GM18507 (cell line): ENCODE measurements at regions not wholly inside any gene's neighbourhood (a gene's known extent, or its start where the extent isn't known, plus 50 kb on each side); places are given as distances from the start of the nearest gene placed in this dataset.
"Not testable (repeated sequence)": the region's sequence is repeated elsewhere in the genome, so short reads cannot be mapped to it uniquely, and the experiment has no call there.

ENCODE experiments used
- DNase-seq: peaks from one replicate; pipeline ENCODE4 v3.0.0; 2011; ENCODE audit warnings: low read depth; ENCODE audit not compliant: insufficient read length; ENCODE audit errors: extremely low spot score
- FAIRE-seq: peaks from 2 replicates; lab custom pipeline; 2011; peaks lifted over from hg19 to GRCh38; lab: Jason Lieb, UNC

DNA sequence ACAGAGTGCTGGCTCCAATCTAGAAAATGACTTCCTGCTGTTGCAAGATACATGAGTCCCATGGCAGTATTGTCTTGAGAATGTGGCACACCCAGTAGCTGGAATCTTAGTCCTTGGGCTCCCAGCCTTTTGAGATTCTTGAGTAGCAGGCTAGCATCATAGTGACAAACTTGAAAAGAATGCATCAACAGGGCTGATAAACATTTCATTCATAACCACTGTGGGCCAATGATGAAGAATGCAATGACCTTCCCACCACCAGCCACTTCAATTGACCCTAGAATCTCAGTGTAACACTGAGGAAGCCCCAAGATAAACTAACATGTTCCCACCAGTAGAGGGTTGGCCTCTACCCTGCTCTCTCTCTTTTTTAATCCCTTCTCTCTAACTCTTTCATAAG is 329.3 kb downstream of the GBA3 start:
- no peak for FAIRE-seq

DNA sequence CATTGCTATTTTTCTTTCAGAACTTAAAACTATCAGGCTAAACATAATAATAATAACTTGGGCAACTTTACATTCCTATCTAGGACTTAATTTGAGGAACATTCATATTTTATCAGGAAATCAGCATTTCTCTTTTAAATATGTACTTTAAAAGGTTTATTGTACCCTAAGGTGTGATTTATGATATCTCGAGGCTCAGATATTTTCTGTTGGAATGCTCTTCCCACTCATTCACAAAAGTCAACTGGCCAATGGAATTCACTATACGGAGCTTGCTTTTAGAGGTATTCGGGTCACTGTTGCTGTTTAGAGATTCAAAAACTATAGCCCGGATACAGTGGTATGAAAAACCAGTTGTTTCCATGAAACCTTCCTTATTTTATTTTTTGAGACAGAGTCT is 328.3 kb downstream of the GBA3 start:
- DNase-seq: no peak
- no peak for FAIRE-seq

More for the DNA sequence above, 329.3 kb downstream of the GBA3 start:
- DNase-seq: no peak

DNA sequence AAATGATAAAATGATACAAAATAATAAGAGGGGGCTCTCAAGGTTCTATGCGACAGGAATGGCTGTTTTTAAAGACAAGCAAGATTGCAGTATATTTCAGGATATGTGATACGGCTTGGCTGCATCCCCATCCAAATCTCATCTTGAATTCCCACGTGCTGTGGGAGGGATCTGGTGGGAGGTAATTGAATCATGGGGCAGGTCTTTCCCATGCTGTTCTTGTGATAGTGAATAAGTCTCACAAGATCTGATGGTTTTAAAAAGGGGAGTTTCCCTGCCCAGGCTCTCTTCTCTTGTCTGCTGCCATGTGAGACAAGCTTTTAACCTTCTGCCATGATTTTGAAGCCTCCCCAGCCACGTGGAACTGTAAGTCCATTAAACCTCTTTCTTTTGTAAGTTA is 327.7 kb downstream of the GBA3 start:
- DNase-seq, FAIRE-seq: not testable (repeated sequence)

DNA sequence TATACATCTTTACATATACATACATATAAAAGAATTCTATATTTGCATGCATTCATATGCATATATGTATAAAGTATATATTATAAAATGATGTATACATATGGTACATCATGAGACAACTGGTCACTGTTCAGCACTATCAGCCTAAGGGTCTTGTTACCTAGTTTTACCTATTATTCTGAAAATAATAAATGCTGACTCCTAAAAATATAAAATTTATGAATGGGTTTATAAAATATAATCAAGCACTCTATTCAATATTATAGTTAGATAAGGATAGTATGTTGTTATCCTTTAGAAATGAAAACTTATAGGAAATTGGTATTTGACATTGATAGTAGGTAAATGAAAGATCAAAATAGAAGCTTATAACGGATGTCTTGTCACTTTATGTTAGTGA is 324.2 kb downstream of the GBA3 start:
- no peak for DNase-seq
- FAIRE-seq: no peak

DNA sequence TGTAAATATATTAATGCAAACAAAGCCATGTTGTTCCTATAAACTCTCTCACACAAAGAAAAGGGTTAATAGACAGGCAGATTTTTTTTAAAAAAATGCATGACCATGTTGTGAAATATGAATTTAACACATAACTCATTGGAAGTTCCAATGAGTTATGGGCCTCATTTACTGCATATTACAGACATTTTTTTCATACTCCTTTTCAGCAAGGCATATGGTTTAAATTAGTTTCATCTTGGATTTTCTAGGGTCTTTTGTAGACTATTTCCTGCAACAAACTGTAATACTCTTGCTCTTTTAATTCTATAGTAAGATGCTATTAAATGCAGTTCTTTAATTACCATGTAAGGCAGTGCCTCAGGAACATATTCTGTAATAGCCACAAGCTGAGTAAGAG is 323.1 kb downstream of the GBA3 start:
- FAIRE-seq: no peak
- no peak for DNase-seq

DNA sequence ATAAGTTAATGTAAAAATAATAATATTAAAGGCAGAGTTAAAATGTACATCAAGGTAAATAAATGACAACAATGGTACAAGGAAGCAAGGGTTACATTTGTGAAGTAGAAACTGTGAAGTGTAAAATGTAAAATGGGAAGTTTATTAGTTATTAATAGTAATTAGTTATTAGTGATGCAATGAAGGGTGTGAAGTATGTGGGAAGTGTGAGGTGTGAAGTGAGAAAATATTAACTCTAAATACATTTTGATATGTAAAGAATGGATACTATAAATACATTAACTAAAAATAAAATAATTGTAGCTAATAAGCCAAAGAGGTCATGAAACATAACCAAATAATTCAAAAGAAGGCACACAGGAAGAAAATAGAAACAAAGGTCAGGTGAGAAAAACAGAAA is 316.4 kb downstream of the GBA3 start:
- no peak for FAIRE-seq

DNA sequence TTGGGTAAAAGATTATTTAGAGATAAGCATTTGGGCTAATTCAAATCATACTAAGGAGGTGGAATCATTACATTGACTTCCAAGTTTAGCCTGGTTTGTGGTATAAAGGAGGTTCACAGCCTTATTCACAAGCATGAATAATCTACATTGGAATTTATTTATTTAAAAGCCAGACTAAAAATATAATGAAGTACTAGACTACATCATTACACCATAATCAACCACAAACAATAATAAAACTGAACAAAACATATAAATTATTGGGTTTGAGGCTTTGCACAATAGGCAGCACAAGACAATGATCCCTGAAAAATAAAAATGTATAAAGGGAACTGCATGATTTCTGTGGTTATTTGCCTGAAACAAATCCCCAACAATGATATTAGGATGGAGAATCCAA is 314.0 kb downstream of the GBA3 start:
- FAIRE-seq: no peak
- no peak for DNase-seq

More for the DNA sequence above, 316.4 kb downstream of the GBA3 start:
- DNase-seq: no peak

DNA sequence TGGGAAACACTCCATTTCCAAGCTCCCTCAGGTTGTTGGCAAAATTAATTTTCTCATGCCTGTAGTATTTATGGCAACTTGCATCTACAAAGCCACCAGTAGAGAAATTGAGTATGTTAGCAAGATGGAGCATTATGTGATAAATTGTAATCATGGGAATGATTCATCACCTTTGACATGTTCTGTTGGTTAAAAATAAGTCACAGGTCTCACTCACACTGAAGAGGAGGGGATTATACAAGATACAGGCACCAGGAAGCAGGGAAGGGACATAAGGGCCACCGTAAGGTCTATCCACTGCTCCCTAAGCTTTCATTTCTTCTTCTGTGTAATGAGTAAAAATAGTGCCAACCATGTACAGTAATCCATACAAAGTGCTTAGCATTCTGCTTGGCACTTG is 313.0 kb downstream of the GBA3 start:
- FAIRE-seq: no peak
- DNase-seq: no peak

DNA sequence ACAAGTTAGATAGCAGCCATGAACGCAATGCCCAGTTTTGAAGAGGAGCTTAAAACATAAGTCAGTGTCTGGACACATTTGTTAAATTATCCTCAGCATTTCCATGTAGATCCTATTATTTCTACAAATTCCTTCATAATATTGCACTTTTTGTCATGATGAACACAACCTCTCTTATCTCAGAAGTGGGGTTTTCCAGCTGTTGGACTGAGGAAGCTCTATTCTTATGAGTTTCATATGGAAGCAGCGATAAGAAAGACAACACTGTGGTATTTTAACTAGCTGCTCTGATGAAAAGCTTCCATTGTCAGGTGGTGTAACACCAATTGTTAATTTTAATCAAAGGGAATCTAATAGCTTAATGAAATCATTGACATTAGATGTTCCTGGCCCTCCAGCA is 308.7 kb downstream of the GBA3 start:
- no peak for DNase-seq
- FAIRE-seq: no peak

DNA sequence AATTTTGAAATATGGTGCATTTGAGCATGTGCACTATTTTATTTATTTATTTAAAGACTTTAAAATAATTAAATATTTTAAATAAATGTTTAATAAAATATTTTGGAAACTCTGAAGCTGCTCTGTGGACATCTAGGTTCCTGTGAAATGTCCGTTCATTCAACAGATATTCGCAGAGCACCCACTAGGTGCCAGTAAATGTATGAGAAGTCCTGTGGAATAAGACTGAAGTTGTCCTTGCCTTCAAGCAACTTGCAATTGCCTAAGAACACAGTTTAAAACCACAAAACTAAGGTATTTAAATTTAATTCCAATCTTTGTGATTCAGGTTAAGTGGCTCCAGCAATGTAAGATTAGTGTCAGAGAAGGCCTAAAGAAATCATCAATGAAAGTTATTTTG is 306.7 kb downstream of the GBA3 start:
- FAIRE-seq (no peak), DNase-seq (no peak)

DNA sequence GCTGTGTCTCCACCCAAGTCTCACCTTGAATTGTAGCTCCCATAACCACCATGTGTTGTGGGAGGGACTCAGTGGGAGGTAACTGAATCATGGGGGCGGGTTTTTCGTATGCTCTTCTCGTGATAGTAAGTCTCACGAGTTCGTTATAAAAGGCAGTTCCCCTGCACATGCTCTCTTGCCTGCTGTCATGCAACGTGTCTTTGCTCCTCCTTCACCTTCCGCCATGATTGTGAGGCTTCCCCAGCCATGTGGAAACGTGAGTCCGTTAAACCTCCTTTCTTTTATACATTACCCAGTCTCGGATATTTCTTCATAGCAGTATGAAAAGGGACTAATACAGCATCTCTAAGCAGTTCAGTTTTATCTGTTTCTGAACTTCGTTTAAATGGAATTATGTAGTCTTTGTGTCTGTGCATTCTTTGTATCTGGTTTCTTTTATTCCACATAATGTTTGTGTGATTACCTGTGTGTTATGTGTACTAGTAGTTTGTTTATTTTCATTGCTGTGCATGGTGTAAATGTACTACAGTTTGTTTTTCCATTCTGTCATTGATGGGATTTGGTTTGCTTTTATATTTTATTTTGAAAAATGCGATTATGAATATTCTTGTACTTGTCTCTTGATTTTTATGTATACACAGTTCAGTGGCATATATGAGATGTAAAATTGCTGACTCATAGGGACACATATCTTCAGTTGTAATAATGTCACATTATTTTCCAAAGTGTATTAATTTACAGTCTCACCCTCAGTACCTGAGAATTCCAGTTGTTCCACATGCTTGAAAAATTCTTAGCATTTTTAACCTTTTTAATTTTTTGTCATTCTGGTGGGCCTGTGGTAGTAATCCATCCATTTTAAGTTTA is 304.9 kb downstream of the GBA3 start:
- DNase-seq: no peak
- no peak for FAIRE-seq

DNA sequence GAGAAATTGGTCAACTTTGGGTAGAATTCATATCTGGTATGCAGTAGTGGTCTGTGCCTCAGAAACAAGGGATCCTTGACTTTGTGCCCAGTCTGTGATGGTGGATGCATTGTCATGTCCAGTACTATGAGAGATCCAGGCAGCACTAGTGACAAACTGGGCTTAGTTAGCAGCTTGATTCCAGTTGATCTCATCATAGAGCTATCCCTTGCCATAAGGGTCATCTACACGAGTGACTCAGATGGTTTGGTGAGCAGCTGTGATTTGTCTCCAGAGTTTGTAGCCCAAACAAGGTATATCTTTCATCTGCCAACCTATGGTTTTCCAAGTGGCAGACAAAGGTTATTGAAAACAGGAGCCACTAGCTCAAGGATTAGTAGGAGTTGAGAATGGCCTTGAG is 298.8 kb downstream of the GBA3 start:
- no peak for FAIRE-seq
- no peak for DNase-seq

DNA sequence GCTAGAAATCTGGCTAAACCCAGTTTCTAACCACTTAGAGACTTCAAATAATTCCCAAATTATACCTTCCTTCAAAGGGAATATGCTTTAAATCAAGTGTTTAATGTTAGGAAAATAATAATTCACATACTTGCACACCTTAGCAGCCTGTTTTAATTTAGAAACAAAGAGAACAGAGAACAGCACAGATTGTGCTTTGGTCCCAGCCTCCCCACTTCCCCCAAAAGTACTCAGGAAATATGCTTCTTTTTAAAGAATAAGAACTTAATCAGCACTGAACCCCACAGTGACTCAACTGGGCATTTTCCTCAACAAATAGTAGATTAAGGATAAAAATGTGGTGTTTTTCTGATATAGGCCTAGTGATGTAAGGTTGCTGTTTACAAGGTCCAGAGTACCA is 295.8 kb downstream of the GBA3 start:
- DNase-seq: no peak
- no peak for FAIRE-seq

DNA sequence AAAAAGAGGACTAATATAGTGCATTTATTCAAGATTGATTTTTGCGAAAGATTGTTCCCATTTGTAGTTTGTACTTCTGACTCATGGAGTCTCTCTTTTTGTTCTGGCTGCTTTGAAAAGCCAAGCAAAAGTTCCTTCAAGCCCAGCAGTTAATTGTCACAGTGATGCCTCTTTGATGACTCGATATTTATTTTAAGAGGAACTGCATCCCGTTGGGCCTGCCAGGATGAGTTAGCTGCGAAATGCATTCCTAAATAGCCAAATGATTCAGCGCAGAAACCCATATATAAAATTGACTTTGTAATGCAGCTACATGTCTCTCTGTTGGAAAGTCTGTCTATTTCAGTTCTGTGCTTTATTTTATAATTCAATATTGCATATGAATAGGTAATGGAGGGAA is 295.1 kb downstream of the GBA3 start:
- DNase-seq: no peak
- no peak for FAIRE-seq

DNA sequence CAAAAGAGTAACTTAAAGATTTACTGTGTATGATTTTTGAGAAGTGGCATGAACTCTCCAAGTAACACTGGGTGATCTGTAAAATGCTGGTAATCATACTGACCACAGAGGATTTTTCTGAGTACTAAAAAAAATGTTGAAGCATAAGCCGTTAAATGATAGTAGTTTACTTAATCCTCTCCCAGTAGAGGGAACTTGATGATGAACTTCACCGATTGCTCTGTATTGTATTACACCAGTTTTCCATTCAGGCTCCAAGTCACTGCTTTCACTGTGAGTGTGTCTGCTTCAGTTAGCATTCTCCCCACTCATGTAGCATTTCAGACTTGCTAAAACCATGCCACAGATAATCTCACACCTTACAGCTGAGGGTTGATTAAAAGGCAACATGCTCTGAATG is 294.1 kb downstream of the GBA3 start:
- no peak for FAIRE-seq
- no peak for DNase-seq

DNA sequence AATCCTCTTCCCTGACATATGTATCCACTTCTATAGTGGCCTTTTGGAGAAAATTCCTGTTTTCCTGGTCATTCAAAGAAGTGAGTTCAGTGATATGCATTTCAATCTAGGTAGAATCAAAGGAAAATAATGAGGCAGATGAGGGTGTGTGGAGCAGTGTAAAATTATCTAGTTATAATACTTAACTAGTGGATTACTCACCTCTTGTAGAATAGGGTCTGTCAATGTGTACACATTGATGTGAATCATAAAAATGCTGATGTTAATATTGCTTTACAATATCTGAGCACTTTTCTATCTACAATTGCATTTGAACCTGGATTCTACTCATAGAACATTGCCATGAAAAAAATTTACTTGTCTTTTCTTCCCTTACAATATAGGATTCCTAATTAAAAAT is 293.5 kb downstream of the GBA3 start:
- no peak for FAIRE-seq
- DNase-seq: no peak

DNA sequence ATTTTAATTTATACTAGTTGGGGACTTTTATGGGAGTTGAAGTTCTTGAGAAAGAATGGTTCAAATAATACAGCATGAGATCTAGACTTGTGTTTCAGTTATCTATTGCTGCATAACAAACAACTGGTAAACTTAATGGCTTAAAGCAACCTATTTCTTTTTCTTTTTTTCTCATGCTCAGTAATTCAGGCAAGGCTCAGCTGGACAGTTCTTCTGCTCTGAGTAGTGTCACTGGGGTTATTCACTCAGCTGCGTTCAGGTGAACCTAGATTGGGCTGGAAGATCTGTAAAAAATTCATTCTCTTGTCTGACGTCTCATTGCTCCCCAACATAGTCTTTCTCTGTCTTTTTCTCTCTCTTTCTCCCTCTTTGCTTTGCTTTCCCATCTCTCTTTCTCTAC is 291.7 kb downstream of the GBA3 start:
- FAIRE-seq (no peak), DNase-seq (no peak)

DNA sequence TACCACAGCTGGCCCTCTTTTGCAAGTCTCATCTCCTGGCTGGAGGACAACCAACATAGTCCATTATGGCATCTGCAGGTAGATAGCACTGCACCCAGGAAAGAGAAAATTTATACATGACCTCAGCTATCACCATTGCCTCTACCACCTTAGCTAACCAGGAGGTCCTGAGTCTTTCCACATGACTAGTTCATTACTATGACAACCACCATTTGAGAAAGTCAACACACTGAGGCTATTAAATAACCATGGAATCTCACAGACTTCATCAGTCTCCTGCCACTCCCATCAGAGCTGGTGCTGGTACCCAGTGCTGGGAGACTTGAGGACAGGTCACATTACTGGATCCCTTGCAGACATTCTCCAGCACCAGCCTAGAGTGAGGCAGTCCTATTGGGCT is 285.9 kb downstream of the GBA3 start:
- DNase-seq: no peak
- FAIRE-seq: no peak

DNA sequence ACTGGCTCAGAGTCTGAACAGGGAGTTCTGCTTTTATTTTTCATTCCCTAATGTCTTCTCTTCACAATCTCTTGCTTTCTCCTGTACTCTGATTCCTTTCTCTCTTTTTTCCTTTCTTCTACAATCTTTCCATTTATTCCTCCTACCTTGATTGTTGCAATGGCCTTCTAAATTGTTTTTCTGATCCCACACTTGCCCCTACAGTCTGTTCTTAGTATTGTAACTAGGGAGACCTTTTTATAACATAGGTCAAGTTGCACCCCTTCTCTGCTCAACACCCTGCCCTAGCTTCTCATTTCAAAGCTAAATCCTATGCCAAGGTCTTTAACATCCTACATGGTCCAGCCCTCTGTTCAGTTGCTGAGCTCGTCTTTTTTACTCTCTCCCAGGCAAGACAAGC is 277.9 kb downstream of the GBA3 start:
- DNase-seq (no peak), FAIRE-seq (no peak)

DNA sequence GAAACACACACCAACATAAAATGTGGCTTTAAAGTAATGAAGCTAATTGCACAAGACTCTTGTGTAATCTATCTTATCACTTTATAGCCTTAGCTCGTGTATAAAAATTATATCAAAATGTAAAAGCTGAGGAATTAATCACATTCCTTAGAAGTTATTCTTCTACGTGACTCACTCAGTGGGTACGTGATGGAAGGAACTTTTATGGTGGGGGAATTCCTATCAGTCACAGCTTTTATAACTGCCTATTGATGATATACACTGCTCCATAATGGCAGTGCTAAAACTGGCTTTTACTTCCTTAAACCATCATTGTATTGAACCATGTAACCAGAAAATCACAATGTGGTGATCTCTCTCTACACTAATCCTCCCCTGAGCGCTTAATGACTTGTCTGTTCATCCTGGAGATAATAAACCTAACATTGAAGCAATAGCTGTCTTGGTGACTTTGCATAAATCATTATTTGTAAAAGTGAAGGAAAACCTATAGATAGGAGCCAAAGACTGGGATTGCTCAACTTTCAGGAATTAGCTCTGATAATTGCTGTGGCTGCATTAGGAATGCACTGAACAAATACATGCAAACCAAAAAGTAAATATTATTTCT is 276.7 kb downstream of the GBA3 start:
- FAIRE-seq (no peak), DNase-seq (no peak)

DNA sequence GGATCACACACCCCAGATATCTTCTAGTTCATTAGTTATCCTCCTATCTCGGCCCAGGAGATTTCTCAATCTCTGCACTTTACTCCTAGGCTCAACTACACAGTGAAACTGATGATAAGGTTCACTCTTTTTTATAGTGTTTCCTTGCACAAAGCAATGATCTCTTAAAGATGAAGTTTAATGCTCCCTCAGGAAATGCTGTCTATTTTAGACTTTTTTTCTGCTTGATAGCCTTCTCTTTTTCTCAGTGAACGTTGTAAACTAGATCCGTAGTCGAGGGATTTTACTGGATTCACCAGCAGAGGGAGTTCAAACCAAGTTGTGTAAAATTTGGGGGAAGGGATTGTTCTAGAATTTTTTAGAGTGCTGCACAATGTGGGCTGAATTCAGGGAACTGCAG is 269.6 kb downstream of the GBA3 start:
- FAIRE-seq (no peak), DNase-seq (no peak)
